H7 (cell line): ENCODE measurements at regions not wholly inside any gene's neighbourhood (a gene's known extent, or its start where the extent isn't known, plus 50 kb on each side); places are given as distances from the start of the nearest gene placed in this dataset.

ENCODE experiments used
- DNase-seq: peaks from one replicate; pipeline ENCODE4 v3.0.0; 2012
- H3K27me3 ChIP-seq: 2 replicates; pipeline ENCODE4 v1.6.0; 2011; ENCODE audit warnings: mild to moderate bottlenecking, low read length; ENCODE audit not compliant: control insufficient read depth, insufficient read depth
- H3K36me3 ChIP-seq: replicated peaks from 2 replicates; pipeline ENCODE4 v1.5.1; 2011; ENCODE audit warnings: low read length; ENCODE audit not compliant: control insufficient read depth, insufficient read depth
- H3K4me3 ChIP-seq: 2 replicates; pipeline ENCODE4 v1.5.1; 2011; ENCODE audit warnings: low read depth, mild to moderate bottlenecking, control low read depth, low read length, moderate library complexity; ENCODE audit not compliant: insufficient read depth

GRCh38 chr4:13054420-13054970 is 429.6 kb downstream of the RAB28 start:
- Histone ChIP-seq H3K4me3 (no peak overlapping the region), H3K36me3 (no peaks in the 10 kb centered on the region), H3K27me3 (no peaks in the 10 kb centered on the region)
- no peak for DNase-seq

GRCh38 chr4:13047591-13047990 is 436.5 kb downstream of the RAB28 start:
- DNase-seq, result no peak
- Histone ChIP-seq H3K36me3 (no peaks in the 10 kb centered on the region), H3K27me3 (no peaks in the 10 kb centered on the region), H3K4me3 (no peak overlapping the region)

- H3K27me3 ChIP-seq, result no peaks in the 10 kb centered on the region; the same call in 1 of the 2 replicates
- no peak overlapping the region for H3K4me3 ChIP-seq
- H3K36me3 ChIP-seq, result no peaks in the 10 kb centered on the region
- DNase-seq, result no peak
These were observed 447.3 kb downstream of the RAB28 start for GRCh38 chr4:13036841-13037240.

- Histone ChIP-seq H3K27me3 (no peaks in the 10 kb centered on the region; the same call in 1 of the 2 replicates), H3K4me3 (no peak overlapping the region), H3K36me3 (no peaks in the 10 kb centered on the region)
- no peak for DNase-seq
These were observed 451.2 kb downstream of the RAB28 start for GRCh38 chr4:13032936-13033335.

- H3K27me3 ChIP-seq, result no peaks in the 10 kb centered on the region
These were observed 459.7 kb downstream of the RAB28 start for GRCh38 chr4:13024147-13025105.

GRCh38 chr4:13007802-13008470 is 476.2 kb downstream of the RAB28 start:
- H3K4me3 ChIP-seq, result no peak overlapping the region
- no peak for DNase-seq
- H3K27me3 ChIP-seq, result no peaks in the 10 kb centered on the region
- no peaks in the 10 kb centered on the region for H3K36me3 ChIP-seq

More at GRCh38 chr4:13024147-13025105, 459.7 kb downstream of the RAB28 start:
- H3K36me3 ChIP-seq, result no peaks in the 10 kb centered on the region
- no peak for DNase-seq
- H3K4me3 ChIP-seq, result no peak overlapping the region

- no peak for DNase-seq
- H3K4me3 ChIP-seq, result no peak overlapping the region
- H3K27me3 ChIP-seq, result no peaks in the 10 kb centered on the region
- no peaks in the 10 kb centered on the region for H3K36me3 ChIP-seq
These were observed 490.2 kb downstream of the RAB28 start for GRCh38 chr4:12993923-12994322.

GRCh38 chr4:12987284-12987683 is 496.9 kb downstream of the RAB28 start:
- no peak for DNase-seq
- Histone ChIP-seq H3K27me3 (no peaks in the 10 kb centered on the region), H3K36me3 (no peaks in the 10 kb centered on the region), H3K4me3 (no peak overlapping the region)

- H3K27me3 ChIP-seq, result no peaks in the 10 kb centered on the region
- no peaks in the 10 kb centered on the region for H3K36me3 ChIP-seq
- no peak for DNase-seq
- no peak overlapping the region for H3K4me3 ChIP-seq
These were observed 504.3 kb downstream of the RAB28 start for GRCh38 chr4:12979797-12980196.

- H3K4me3 ChIP-seq, result no peak overlapping the region
- DNase-seq, result no peak
- H3K27me3 ChIP-seq, result no peaks in the 10 kb centered on the region
These were observed 505.8 kb downstream of the RAB28 start for GRCh38 chr4:12978310-12978709.

GRCh38 chr4:12975511-12975910 is 508.6 kb downstream of the RAB28 start:
- Histone ChIP-seq H3K27me3 (no peaks in the 10 kb centered on the region), H3K4me3 (no peak overlapping the region), H3K36me3 (no peaks in the 10 kb centered on the region)
- DNase-seq, result no peak

More at GRCh38 chr4:12978310-12978709, 505.8 kb downstream of the RAB28 start:
- H3K36me3 ChIP-seq, result no peaks in the 10 kb centered on the region

GRCh38 chr4:12973522-12973921 is 510.6 kb downstream of the RAB28 start:
- H3K27me3 ChIP-seq, result no peaks in the 10 kb centered on the region
- no peak for DNase-seq

GRCh38 chr4:12968345-12968744 is 515.8 kb downstream of the RAB28 start:
- H3K27me3 ChIP-seq, result no peaks in the 10 kb centered on the region
- no peaks in the 10 kb centered on the region for H3K36me3 ChIP-seq
- no peak overlapping the region for H3K4me3 ChIP-seq
- no peak for DNase-seq

More at GRCh38 chr4:12973522-12973921, 510.6 kb downstream of the RAB28 start:
- no peak overlapping the region for H3K4me3 ChIP-seq
- no peaks in the 10 kb centered on the region for H3K36me3 ChIP-seq

GRCh38 chr4:12966726-12967125 is 517.4 kb downstream of the RAB28 start:
- DNase-seq, result no peak
- no peaks in the 10 kb centered on the region for H3K36me3 ChIP-seq
- no peak overlapping the region for H3K4me3 ChIP-seq

GRCh38 chr4:12965334-12965733 is 518.8 kb downstream of the RAB28 start:
- DNase-seq, result no peak
- Histone ChIP-seq H3K27me3 (no peaks in the 10 kb centered on the region), H3K36me3 (no peaks in the 10 kb centered on the region), H3K4me3 (no peak overlapping the region)

More at GRCh38 chr4:12966726-12967125, 517.4 kb downstream of the RAB28 start:
- no peaks in the 10 kb centered on the region for H3K27me3 ChIP-seq
